ENCODE measurements at regions not wholly inside any gene's neighbourhood (a gene's known extent, or its start where the extent isn't known, plus 50 kb on each side); places are given as distances from the start of the nearest gene placed in this dataset.
"Not testable (repeated sequence)": the region's sequence is repeated elsewhere in the genome, so short reads cannot be mapped to it uniquely, and the experiment has no call there.

GRCh38 chr14:86296173-86296572, 766.2 kb downstream of the FLRT2 start:
- no peak for DNase-seq

GRCh38 chr14:86288336-86288735, 758.4 kb downstream of the FLRT2 start:
- no peak for DNase-seq

- DNase-seq = no peak
These were observed 749.5 kb downstream of the FLRT2 start for GRCh38 chr14:86279405-86279804.

- DNase-seq = no peak
These were observed 728.0 kb downstream of the FLRT2 start for GRCh38 chr14:86257973-86258372.

- no peak for DNase-seq
These were observed 713.2 kb downstream of the FLRT2 start for GRCh38 chr14:86243158-86243557.

GRCh38 chr14:86237733-86238132, 707.8 kb downstream of the FLRT2 start:
- no peak for DNase-seq

GRCh38 chr14:86221755-86222154, 691.8 kb downstream of the FLRT2 start:
- DNase-seq = no peak

- DNase-seq = no peak
These were observed 691.1 kb downstream of the FLRT2 start for GRCh38 chr14:86221000-86221399.

GRCh38 chr14:86217523-86217922, 687.6 kb downstream of the FLRT2 start:
- no peak for DNase-seq

GRCh38 chr14:86203843-86204242, 673.9 kb downstream of the FLRT2 start:
- no peak for DNase-seq

- DNase-seq = no peak
These were observed 666.5 kb downstream of the FLRT2 start for GRCh38 chr14:86196471-86196870.

- no peak for DNase-seq
These were observed 663.8 kb downstream of the FLRT2 start for GRCh38 chr14:86193756-86194155.

- no peak for DNase-seq
These were observed 650.0 kb downstream of the FLRT2 start for GRCh38 chr14:86179980-86180379.

GRCh38 chr14:86168371-86168770, 638.4 kb downstream of the FLRT2 start:
- no peak for DNase-seq

GRCh38 chr14:86166541-86166940, 636.6 kb downstream of the FLRT2 start:
- no peak for DNase-seq

- DNase-seq = no peak
These were observed 623.5 kb downstream of the FLRT2 start for GRCh38 chr14:86153480-86153879.

GRCh38 chr14:86143248-86143647, 613.3 kb downstream of the FLRT2 start:
- DNase-seq = no peak

- no peak for DNase-seq
These were observed 612.0 kb downstream of the FLRT2 start for GRCh38 chr14:86141966-86142365.

- DNase-seq = no peak
These were observed 599.5 kb downstream of the FLRT2 start for GRCh38 chr14:86129426-86129825.

- DNase-seq = peak; percentile 16
These were observed 594.4 kb downstream of the FLRT2 start for GRCh38 chr14:86124328-86124727.

- no peak for DNase-seq
These were observed 586.0 kb downstream of the FLRT2 start for GRCh38 chr14:86115972-86116371.

- not testable (repeated sequence) for DNase-seq
These were observed 580.9 kb downstream of the FLRT2 start for GRCh38 chr14:86110871-86111270.

- DNase-seq = no peak
These were observed 574.8 kb downstream of the FLRT2 start for GRCh38 chr14:86104691-86105265.

- no peak for DNase-seq
These were observed 564.6 kb downstream of the FLRT2 start for GRCh38 chr14:86094512-86094911.

GRCh38 chr14:86091811-86092210, 561.9 kb downstream of the FLRT2 start:
- no peak for DNase-seq

GRCh38 chr14:86088156-86088555, 558.2 kb downstream of the FLRT2 start:
- no peak for DNase-seq
